ENCODE measurements at regions not wholly inside any gene's neighbourhood (a gene's known extent, or its start where the extent isn't known, plus 50 kb on each side); places are given as distances from the start of the nearest gene placed in this dataset.

GRCh38 chrX:39397561-39398199 is 596.4 kb downstream of the MID1IP1 start:
- Histone ChIP-seq H3K56ac (ENCODE audit: insufficient read length, low read depth, low read length) (no peak overlapping the region), H3K23ac (ENCODE audit: insufficient read length, low read depth, low read length) (no peak overlapping the region), H2BK120ac (ENCODE audit: low read depth, low read length, poor library complexity, severe bottlenecking) (no peak overlapping the region), H3K9me3 (ENCODE audit: control insufficient read depth, low read depth, low read length) (no peaks in the 10 kb centered on the region), H3K14ac (ENCODE audit: insufficient read depth, low read length) (no peak overlapping the region), H3K4me2 (ENCODE audit: insufficient read depth, insufficient read length, low read length) (no peak overlapping the region), H4K8ac (replicated peaks; ENCODE audit: insufficient read length, low read depth, low read length) (no peak overlapping the region), H2AK5ac (ENCODE audit: insufficient read length, low read length) (no peak overlapping the region), H3K27ac (ENCODE audit: insufficient read length, low read depth, low read length) (no peak overlapping the region), H3T11ph (ENCODE audit: low read length) (no peak overlapping the region), H3K4me1 (ENCODE audit: insufficient read depth, low read length) (no peaks in the 10 kb centered on the region), H4K5ac (ENCODE audit: insufficient read length, low read depth, low read length) (no peak overlapping the region), H4K91ac (ENCODE audit: insufficient read length, low read depth, low read length) (no peak overlapping the region), H2BK15ac (ENCODE audit: low read depth, low read length) (no peak overlapping the region), H2BK12ac (ENCODE audit: insufficient read length, low read depth, low read length) (no peak overlapping the region), H2BK5ac (ENCODE audit: insufficient read length, low read length) (no peak overlapping the region), H3K4ac (ENCODE audit: low read depth, low read length) (no peak overlapping the region), H3K79me2 (ENCODE audit: insufficient read depth, low read length) (no peaks in the 10 kb centered on the region), H3K18ac (ENCODE audit: insufficient read length, low read depth, low read length) (no peak overlapping the region), H3K27me3 (ENCODE audit: insufficient read depth, low read length) (peaks cover 2% of the 10 kb centered on the region; the same call in 1 of the 2 replicates), H3K23me2 (ENCODE audit: insufficient read length, low read depth, low read length, poor library complexity, severe bottlenecking) (no peaks in the 10 kb centered on the region), H3K79me1 (ENCODE audit: insufficient read depth, low read depth, low read length, poor library complexity, severe bottlenecking) (no peaks in the 10 kb centered on the region), H4K20me1 (ENCODE audit: control insufficient read depth, insufficient read depth, insufficient read length) (no peaks in the 10 kb centered on the region), H3K9ac (ENCODE audit: extremely low read depth, insufficient read length, low read length) (no peak overlapping the region), H2AFZ (ENCODE audit: low read length) (no peak overlapping the region), H2BK20ac (ENCODE audit: low read depth, low read length, poor library complexity, severe bottlenecking) (no peak overlapping the region)
- WGBS (ENCODE audit: extremely low coverage, insufficient read length, low lambda C conversion rate): no CpG with 5 or more reads among the region's 14 CpGs
- Mint-ChIP-seq H3K27me3 (ENCODE audit: low read depth) (peaks cover 4% of the 10 kb centered on the region), H3K4me3 (no peak overlapping the region), H3K36me3 (ENCODE audit: insufficient read depth in 1 of 3, low read depth in 3 of 3) (peaks cover 0 to 2% (median 0%) of the 10 kb centered on the region in 3 experiments; a peak in 2 of 7 replicates), H3K4me1 (peaks cover 0 to 14% of the 10 kb centered on the region in 2 experiments; a peak in 3 of 4 replicates), H3K27ac (no peak overlapping the region), H3K9me3 (peaks cover 62 to 75% of the 10 kb centered on the region in 2 experiments)
- TF ChIP-seq, protein P1, sequence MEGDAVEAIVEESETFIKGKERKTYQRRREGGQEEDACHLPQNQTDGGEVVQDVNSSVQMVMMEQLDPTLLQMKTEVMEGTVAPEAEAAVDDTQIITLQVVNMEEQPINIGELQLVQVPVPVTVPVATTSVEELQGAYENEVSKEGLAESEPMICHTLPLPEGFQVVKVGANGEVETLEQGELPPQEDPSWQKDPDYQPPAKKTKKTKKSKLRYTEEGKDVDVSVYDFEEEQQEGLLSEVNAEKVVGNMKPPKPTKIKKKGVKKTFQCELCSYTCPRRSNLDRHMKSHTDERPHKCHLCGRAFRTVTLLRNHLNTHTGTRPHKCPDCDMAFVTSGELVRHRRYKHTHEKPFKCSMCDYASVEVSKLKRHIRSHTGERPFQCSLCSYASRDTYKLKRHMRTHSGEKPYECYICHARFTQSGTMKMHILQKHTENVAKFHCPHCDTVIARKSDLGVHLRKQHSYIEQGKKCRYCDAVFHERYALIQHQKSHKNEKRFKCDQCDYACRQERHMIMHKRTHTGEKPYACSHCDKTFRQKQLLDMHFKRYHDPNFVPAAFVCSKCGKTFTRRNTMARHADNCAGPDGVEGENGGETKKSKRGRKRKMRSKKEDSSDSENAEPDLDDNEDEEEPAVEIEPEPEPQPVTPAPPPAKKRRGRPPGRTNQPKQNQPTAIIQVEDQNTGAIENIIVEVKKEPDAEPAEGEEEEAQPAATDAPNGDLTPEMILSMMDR (conservative IDR thresholded peaks at IDR 0.05): no peak
- DNase-seq: no peak

Measured in H9 (cell line).